SKM-1 (cell line): ENCODE measurements at regions not wholly inside any gene's neighbourhood (a gene's known extent, or its start where the extent isn't known, plus 50 kb on each side); places are given as distances from the start of the nearest gene placed in this dataset.
"Not testable (repeated sequence)": the region's sequence is repeated elsewhere in the genome, so short reads cannot be mapped to it uniquely, and the experiment has no call there.

Experiments used
- DNase-seq: peaks from one replicate; lab custom pipeline; 2025; ENCODE audit not compliant: unreplicated experiment; lab: John Stamatoyannopoulos, UW

DNA sequence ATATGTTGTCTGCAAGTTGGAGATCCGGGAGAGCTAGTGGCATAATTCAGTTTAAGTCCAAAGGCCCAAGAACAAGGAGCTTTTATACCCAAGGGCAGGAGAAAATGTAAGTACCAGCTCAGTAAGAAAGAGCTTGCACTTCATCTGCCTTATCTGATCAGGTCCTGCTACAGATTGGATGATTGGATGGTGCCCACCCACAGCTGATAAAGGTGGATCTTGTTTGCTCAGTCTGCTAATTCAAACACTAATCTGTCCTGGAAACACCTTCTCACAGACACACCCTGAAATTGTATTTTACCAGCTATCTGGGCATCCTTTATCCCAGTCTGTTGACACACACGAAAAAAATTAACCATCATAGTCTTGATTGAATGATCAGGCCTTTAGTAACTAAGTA is 230.7 kb upstream of the SLC16A7 start:
- DNase-seq = no peak

DNA sequence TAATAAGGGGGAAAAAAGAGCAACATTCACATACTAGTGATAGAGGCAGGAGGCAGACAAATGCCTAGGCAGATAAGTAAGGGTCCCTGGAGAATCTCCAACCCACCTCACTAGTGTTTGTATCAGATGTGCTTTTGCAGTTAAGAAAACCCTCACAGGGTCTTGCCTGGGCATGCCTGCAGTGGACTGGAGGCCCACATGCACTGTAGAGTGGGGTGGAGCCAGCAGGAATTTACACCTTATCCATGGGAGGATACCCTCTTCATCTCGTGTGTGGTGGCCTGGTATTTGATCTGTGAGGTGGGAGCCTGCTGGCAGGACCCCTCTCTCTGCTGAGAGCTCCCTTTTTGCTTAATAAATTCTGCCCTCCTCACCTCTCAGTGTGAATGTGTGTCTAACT is 238.0 kb upstream of the SLC16A7 start:
- no peak for DNase-seq

DNA sequence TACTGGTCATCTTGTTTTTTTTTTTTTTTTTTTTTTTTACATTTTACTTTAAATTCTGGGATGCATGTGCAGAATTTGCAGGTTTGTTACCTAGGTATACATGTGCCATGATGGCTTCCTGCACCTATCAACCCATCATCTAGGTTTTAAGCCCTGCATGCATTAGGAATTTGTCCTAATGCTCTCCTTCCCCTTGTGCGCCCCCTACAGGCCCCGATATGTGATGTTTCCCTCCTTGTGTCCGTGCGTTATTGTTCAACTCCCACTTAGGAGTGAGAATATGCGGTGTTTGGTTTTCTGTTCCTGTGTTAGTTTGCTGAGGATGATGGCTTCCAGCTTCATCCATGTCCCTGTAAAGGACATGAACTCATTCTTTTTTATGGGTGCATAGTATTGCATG is 249.6 kb upstream of the SLC16A7 start:
- DNase-seq = not testable (repeated sequence)

DNA sequence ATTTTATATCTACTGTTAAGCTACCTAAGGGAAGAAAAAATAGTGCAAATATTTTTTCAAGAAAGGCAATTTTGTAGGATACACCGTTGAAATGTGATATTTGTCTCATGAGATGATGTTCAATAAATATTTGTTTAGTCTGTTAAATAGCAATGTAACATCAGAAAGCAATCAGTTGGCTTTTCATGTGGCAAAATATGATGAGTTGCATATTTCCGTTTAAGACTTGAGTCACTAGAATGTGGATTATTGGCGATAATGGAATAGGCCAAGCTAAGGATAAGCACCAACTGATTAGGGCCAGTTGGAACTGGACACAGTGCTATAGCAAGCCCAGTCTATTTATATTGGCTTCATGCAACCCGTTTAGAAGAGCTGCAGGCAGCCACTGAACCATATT is 250.4 kb upstream of the SLC16A7 start:
- no peak for DNase-seq

DNA sequence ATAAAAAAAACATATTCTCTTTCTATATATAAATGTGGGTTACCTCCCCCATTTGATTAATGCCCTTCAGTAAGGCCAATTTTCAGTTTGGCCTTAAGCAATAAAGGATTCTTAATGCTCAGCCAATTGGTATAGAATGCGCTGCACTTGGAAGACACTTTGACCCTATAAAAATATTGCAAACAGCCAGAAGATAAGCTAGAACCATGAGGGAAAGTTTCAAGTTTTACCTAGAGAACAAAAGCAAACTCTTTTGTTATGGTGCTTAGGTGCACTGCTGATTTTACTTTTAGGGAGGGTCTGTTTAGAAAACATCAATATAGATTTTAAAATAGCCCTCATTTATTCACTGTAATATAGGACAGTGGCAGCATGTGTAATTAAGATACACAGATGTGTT is 251.6 kb upstream of the SLC16A7 start:
- DNase-seq = no peak

DNA sequence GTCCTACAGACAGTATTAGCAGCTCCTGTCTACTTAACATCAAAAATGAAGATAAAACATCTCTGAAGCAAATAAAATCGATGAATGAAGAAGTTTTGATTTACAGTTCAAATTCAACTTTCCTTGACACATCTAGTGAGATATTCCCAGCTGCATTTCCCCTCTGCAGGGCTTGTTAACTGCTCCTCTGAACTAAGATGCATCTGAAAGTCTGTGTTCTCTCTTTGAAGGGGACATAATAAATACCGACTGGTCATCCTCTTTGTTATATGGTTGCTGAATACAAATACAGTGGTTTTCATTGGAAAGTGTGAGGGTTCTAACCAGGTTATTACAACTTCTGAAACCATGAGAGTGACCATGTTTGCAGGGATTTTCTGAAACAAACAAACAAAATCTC is 266.4 kb upstream of the SLC16A7 start:
- DNase-seq = no peak

DNA sequence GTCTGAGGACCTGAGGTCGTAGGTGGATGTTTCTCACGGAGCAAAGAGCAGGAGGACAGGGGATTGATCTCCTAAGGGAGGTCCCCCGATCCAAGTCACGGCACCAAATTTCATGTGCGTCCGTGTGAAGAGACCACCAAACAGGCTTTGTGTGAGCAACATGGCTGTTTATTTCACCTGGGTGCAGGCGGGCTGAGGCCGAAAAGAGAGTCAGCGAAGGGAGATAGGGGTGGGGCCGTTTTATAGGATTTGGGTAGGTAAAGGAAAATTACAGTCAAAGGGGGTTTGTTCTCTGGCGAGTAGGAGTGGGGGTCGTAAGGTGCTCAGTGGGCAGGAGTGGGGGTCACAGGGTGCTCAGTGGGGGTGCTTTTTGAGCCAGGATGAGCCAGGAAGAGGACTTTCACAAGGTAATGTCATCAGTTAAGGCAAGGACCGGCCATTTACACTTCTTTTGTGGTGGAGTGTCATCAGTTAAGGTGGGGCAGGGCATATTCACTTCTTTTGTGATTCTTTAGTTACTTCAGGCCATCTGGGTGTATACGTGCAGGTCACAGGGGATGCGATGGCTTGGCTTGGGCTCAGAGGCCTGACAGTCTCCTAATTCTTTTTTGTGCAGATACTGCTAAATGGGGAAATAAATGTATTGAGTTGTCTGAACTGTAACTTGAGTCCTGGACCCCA is 267.3 kb upstream of the SLC16A7 start:
- DNase-seq = not testable (repeated sequence)

DNA sequence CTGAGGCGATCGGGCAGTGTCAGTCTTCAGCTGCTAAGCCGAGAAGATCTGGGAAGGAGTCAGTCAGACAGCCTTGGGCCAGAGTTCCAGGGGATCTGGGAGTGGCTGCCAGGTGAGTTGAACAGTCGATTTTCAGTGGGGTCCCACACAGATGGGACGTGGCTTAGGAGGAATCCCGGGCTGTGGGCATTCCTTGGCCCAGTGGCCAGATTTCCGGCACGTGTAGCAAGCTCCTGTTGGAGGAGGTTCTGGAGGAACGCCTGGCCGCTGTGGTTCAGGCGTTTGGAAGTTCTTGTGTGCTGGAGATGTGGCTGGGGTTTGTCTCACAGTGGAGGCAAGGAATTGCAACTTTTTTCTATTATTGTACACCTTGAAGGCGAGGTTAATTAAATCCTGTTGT is 269.4 kb upstream of the SLC16A7 start:
- not testable (repeated sequence) for DNase-seq

DNA sequence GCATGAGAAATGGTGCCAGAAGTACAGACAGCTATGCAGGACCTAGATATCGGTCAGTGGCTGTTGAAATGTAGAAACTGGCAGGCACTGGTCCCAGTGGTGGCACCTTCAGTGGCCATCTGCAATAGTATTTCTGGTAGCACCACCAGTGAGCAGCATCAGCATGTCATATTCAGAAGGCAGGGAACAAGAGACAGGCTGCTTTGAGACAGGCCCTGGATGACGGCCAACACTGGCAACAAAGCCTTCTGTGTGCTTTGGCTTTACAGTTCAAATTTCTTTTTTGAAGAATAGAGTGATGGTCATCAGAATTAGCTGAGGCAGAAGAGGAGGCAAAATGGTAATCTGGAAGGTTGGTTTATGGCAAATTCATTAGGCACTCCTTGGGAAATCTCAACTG is 273.4 kb upstream of the SLC16A7 start:
- no peak for DNase-seq

DNA sequence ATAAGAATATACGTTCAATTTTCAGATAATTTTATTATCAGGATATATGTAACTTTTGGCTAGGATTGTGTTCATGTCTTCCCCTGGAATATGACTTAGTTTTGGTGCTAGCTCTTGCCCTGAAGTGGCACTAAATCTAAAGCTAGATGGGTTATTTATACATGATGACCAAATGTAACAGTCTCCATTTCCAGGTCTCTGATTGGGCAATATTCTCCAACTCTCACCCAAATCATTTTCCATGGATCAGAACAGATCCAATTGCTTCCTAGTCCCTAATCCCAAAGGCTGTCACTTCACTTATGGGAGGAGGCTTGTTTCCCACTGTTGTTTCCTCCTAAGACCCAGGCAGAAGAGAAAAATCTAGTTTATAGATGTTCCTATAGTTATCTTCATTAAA is 274.6 kb upstream of the SLC16A7 start:
- DNase-seq = no peak

DNA sequence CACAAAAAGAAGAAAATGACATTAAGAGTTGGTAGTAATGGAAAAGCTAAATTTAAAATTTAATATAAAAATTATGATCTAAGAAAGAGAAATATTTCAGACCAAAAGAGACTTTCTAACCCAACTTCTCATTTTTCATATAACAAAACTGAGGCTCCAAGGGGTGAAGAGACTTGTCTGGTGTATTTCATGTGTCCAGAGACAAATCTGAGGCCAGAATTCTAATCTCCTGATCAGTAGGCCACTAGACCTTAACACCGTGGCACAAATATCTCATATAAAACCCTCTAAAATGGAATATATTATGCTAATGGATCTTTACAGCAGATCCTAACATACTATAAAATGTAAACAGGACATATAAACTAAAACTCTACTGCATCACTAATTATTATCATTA is 275.7 kb upstream of the SLC16A7 start:
- DNase-seq = no peak

DNA sequence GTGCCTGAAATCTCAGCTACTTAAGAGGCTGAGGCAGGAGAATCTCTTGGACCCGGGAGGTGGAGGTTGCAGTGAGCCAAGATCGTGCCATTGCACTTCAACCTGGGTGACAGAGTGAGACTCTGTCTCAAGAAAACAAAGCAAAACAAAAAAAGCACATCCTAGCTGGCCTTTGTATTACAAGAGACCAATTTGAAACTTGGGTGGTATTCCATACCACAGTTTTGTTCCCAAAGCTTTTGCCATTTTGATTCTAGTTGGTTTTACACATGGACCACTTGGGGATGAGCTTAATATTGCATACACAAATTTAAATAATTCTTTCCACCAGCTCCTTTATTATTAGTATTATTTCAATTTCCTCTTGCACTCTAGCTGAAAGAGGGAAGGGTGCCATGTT is 276.9 kb upstream of the SLC16A7 start:
- DNase-seq = no peak

DNA sequence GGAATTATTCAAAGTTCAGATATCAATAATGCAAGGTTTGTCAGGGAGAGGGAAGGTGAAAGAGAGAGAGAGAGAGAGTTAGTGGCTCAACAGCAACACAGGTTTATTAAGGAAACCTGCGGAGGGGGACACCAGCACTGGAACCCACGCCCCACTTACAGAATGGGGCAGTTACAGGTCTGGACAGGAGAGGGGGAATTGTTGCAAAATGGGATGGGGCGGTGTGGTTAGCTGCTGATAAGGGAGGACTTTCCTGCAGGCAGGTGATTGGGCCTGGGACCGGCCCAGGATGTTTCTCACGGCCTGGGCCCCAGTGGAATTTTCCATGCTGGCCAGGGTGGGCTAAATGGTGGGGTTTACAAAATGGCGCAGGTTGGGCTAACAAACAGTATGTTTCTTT is 278.2 kb upstream of the SLC16A7 start:
- no peak for DNase-seq

DNA sequence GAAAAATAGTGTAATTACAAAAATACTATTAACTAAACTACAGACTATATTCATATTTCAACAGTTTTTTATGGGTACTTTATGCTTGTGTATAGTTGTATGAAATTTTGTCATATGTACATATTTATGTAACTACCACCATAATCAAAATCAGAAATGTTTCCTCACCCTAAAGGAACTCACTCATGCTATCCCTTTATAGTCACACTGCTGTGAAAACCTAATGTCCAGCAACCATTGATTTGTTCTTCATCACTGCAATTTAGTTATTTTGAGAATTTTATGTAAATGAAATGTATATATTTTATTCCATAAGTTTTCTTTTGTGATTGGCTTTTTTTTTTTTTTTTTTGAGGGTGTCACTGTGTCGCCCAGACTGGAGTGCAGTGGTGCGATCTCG is 278.9 kb upstream of the SLC16A7 start:
- no peak for DNase-seq

DNA sequence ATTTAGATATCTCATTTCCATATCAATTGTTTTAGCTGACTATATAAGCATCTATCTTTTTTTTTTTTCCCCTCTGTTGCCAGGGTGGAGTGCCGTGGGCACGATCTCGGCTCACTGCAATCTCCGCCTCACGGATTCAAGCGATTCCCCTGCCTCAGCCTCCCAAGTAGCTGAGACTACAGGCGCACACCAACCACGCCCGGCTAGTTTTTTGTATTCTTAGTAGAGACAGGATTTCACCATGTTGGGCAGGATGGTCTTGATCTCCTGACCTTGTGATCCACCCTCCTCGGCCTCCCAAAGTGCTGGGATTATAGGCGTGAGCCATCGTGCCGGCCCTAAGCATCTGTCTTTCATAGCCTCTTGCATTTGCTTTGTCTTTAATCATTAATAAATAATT is 279.5 kb upstream of the SLC16A7 start:
- DNase-seq = not testable (repeated sequence)

DNA sequence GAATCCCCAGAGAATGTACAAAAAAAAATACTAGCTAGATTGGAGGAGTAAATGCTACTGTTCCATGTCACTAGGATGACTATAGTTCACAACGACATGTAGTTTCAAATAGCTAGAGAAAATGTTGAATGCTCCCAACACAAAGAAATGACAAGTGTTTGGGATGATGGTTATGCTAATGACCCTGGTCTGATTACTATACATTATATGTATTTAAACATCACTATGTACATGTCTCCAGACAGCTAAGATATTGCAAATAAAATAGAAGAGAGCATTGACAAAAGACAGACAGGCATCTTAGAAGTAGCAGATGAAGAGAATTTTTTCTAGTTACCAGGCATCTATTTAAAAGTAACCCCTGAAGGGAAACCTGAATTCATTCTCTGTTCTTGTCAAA is 281.6 kb upstream of the SLC16A7 start:
- no peak for DNase-seq

DNA sequence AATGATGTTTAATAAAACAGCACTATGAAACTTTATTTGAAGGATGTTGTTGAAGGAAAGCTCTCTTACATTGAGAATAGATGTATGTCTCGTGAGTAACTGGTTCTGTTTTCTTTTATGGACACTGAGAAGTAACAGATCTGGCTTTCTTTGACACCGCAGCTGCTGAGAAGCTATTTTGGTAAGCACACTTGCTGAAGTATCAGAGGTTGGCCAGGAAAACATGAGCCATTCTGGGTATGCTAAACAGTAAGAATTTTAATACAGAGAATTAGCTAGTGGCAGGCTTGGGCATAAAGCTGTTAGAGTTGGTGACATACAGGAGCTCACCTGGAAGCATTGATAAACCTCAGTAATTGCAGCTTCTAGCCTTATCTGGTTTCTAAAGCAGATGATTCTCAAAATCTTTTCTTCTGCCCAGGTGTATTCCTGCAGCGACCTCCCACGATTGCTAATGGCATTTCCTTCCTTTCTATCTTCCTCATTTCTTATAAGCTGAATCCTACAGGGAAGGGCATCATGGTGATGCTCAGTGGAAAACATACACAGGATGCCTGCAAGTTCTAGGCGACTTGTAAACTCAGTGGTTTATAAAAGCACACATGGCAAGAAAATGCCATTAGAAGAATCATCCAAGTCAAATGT is 291.6 kb upstream of the SLC16A7 start:
- no peak for DNase-seq

DNA sequence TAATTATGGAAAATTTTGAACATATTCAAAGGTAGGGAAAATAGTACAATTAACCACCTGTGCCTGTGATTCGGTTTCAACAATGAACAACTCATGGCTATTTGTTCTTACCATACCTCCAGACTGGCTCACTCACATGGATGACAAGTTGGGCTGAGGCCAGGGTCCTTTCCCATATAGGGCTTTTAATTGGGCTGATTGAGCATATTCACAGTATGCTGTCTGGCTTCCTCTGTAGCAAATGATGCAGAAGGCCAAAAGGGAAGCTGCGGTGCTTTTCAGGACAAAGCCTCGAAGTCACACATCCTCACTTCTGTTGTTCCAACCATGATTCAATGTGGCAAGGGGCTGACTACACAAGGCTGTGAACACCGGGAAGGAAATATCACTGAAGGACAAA is 297.5 kb upstream of the SLC16A7 start:
- DNase-seq = no peak

DNA sequence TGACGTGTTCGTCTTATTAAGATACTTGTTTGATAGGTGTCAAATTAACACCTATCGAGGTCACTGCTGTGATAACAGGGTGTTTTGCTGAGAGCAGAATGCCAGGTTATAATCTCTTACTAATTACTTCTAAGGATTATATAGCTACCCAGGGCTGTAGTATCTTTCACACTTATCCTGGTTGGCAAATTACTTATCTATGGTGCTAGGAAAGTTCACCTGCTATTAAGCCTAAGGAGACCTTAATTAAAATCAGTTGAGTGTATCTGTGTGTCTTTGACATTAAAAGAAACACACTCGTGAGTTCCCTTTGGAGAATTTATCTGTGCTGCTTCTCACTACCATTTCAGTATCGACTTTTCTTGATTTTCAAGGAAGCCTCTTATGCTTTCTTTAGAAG is 301.6 kb upstream of the SLC16A7 start:
- no peak for DNase-seq

DNA sequence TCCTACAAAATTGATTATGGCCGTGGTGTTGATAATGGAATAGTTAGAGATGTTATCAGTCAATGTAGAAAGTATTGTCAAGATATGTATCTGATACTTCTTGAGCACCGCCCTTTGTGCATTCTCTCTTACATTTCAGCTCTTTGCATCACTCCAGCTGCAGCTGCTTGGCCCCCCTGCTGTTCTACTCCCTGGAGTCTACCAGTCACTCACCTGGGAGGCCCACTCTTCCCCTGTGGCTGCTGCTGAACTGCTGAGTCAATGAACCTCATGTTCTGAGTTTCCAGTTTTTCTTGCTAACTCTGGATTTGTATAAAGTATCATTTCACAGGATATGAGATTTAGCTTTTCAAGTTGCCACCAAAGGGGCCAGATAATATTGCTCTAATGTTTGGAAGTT is 312.8 kb upstream of the SLC16A7 start:
- no peak for DNase-seq

DNA sequence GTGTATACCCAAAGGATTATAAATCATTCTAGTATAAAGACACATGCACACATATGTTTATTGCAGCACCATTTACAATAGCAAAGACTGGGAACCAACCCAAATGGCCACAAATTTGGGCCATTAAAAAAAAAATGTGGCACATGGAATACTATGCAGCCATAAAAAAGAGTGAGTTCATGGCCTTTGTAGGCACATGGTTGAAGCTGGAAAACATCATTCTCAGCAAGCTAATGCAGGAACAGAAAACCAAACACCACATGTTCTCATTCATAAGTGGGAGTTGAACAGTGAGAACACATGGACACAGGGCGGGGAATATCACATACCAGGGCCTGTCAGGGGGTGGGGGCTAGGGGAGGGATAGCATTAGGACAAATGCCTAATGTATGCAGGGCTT is 322.3 kb upstream of the SLC16A7 start:
- DNase-seq = not testable (repeated sequence)

DNA sequence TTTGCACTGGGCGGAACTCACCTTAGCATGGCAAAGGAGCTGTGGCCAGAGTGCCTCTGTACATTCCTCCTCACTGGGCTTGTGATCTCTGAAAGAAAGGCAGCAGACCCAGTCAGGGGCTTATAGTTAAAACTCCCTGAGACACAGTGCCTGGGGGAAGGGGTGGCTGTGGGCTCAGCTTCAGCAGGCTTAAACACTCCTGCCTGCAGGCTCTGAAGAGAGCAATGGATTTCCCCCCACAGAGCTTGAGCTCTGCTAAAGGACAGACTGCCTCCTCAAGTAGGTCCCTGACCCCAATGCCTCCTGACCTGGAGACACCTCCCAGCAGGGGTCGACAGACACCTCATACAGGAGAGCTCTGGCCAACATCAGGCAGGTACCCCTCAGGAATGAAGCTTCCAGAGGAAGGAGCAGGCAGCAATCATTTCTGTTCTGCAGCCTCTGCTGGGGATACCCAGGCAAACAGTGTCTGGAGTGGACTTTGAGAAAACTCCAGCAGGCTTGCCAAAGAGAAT is 327.5 kb upstream of the SLC16A7 start:
- no peak for DNase-seq

DNA sequence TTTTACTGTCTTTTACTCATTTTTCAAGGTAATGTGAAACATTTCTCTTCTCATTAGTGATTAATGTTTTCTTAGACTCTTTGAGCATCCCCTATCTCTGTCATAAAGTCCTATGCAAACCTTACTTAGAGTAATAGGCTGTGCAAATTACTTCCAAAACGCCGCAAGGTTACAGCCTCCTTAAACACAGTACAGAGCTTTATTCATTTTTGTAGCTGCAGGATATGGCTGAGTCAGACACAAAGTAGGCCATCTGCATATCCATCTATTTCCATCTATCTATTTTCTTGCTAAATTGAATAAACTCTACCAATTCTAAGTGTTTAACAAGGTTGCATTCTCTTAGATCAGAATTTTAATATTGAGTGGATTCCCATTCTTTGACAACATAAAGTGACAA is 335.6 kb upstream of the SLC16A7 start:
- no peak for DNase-seq
